ENCODE measurements at regions not wholly inside any gene's neighbourhood (a gene's known extent, or its start where the extent isn't known, plus 50 kb on each side); places are given as distances from the start of the nearest gene placed in this dataset.

DNA sequence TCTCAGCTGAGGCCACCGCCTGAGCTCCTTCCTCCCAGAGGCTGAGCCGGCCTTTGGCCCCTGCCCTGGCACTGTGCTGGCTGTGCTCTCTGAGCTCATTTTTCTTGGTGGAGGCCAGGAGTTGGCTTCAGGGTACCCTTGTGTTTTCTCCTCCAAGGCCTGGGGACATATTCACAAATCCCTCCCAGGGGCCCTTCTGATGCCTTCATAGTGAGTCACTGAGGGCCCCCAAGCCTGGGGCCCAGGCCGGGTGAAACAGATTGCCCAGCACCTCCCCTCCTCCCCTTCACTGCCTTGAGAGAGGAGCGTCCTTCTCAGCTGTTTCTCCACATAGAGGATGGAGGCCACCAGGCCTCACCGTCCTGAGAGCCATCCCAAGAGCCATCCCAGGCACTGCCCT, 105.8 kb downstream of the SIK1 start:
- no peak for DNase-seq (ENCODE audit: low read depth, low spot score)
- no peak overlapping the region for H3K27ac ChIP-seq

GRCh38 chr21:43320526-43320925, 106.4 kb downstream of the SIK1 start:
- no peak for DNase-seq (ENCODE audit: low read depth, low spot score)
- H3K27ac ChIP-seq, result no peak overlapping the region

- H3K27ac ChIP-seq, result peak overlapping the region; percentile 20
- DNase-seq (ENCODE audit: low read depth, low spot score), result no peak
Measured at GRCh38 chr21:43318841-43319781, 107.8 kb downstream of the SIK1 start.

- no peak overlapping the region for H3K27ac ChIP-seq
- no peak for DNase-seq (ENCODE audit: low read depth, low spot score)
Measured at GRCh38 chr21:43318368-43318767, 108.6 kb downstream of the SIK1 start.

DNA sequence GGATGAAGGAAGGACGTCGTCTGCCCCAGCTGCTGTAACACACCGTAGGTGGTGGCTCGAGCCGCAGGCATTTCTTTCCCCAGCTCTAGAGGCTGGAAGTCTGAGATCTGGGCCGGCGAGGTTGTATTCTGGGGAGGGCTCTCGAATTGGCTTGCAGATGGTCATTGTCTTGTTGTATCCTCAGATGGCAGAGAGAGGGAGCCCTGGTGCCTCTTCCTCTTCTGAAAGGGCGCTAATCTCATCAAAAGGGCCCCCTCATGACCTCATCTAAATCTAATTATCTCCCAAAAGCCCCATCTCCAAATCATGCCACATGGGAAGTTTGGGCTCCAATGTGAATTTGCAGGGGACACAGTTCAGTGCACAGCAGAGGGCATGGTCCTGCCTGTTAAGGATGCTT, 109.0 kb downstream of the SIK1 start:
- no peak overlapping the region for H3K27ac ChIP-seq
- DNase-seq (ENCODE audit: low read depth, low spot score), result no peak

DNA sequence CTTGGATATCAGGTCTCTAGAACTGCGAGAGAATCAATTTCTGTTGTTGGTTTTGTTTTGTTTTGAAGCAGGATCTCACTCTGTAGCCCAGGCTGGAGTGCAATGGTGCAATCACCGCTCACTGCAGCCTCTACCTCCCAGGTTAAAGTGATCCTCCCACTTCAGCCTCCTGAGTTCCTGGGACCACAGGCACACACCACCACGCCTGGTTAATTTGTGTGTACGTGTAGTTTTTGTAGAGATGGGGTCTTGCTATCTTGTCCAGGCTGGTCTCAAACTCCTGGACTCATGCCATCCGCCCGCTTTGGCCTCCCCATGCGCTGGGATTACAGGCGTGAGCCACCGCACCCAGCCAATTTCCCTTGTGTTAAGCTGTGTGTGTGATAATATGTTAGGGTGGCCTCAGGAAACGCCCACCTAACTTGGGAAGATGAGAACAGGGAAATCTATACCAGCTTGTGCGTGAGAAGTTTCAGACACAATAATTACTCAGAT, 109.6 kb downstream of the SIK1 start:
- no peak for DNase-seq (ENCODE audit: low read depth, low spot score)
- H3K27ac ChIP-seq, result no peak overlapping the region

GRCh38 chr21:43316156-43316845, 110.6 kb downstream of the SIK1 start:
- no peak for DNase-seq (ENCODE audit: low read depth, low spot score)
- no peak overlapping the region for H3K27ac ChIP-seq

DNA sequence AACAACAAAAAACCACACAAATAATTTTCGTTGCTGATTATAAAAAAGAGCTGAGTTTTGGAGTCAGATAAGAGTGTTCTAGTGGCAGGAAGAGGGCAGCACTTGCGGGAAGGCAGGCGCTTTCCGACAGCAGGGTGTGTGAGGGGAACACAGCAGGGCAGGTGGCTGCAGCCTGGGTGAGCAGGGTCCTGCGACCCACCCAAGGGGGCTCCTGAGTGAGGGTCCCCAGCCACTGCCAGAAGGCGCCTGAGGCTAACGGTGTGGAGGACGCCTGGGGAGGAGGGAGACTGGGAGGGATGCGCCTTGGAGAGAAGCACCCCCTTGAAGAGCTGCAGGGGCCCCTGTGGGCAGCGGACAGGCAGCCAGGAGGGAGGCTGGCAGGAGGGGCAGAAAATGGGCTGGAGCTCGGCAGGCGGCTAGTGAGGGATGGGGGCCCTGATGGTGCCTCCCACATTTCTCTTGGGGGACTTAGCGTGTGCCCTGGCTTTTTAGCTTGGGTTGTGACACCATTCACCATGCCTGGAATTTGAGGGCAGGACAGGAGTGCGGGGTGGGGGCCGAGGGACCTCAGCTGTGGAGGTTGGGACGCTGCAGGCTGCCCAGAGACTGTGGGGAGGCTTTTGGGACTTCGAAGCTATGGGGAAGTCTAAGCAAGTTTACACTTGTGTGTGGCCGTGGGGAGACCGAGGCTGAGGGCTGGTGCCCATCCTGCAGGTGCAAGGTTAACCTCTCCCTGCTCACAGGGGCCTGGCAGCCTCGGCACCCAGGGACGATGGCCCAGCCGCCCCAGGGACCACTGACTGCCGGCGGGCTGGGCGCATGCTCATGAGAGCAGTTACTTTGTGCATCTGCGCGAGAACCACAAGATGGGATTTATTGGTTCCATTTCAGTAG, 111.4 kb downstream of the SIK1 start:
- no peak for DNase-seq (ENCODE audit: low read depth, low spot score)

GRCh38 chr21:43313939-43314405, 113.0 kb downstream of the SIK1 start:
- DNase-seq (ENCODE audit: low read depth, low spot score), result no peak
- H3K27ac ChIP-seq, result no peak overlapping the region

More for the DNA sequence above, 111.4 kb downstream of the SIK1 start:
- no peak overlapping the region for H3K27ac ChIP-seq

- DNase-seq (ENCODE audit: low read depth, low spot score), result no peak
- H3K27ac ChIP-seq, result no peak overlapping the region
Measured at GRCh38 chr21:43313221-43313938, 113.6 kb downstream of the SIK1 start.

DNA sequence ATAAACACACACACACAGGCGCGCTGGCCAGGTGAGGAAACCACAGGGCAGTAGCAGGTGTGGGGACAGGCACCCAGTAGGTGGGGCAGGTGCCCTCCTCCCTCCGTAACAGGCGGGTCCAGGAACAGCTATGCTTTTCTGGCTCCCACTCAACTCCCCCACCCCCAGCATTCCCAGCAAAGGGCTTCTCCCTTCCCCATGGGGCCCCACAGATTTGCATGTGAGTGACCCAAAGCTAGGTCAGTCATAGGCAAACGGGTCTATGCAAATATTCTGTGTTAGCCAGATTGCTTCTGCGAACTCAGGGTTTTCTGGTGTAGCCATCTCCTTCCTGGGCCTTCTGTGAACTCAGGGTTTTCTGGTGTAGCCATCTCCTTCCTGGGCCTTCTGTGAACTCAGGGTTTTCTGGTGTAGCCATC, 114.2 kb downstream of the SIK1 start:
- no peak overlapping the region for H3K27ac ChIP-seq
- DNase-seq (ENCODE audit: low read depth, low spot score), result no peak

- H3K27ac ChIP-seq, result no peak overlapping the region
- DNase-seq (ENCODE audit: low read depth, low spot score), result no peak
Measured at GRCh38 chr21:43312011-43312410, 114.9 kb downstream of the SIK1 start.

GRCh38 chr21:43311301-43311817, 115.6 kb downstream of the SIK1 start:
- no peak overlapping the region for H3K27ac ChIP-seq
- no peak for DNase-seq (ENCODE audit: low read depth, low spot score)

DNA sequence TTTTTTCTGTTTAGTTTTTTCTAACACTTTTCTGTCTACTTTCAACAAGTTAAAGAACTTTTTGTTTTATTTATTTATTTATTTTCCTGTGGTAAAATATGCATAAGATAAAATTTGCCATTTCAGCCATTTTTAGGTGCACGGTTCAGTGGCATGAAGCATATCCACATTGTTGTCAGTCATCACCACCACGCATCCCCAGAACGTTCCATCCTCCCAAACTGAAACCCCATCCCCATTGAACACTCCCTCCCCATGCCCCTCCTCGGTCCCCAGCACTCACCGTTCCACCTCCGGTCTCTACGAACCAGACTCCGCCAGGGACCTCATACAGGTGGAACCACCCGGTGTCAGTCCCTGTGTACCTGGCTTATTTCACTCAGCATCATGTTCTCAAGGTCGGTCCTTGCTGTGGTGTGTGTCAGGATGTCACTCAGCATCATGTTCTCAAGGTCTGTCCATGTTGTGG, 118.1 kb downstream of the SIK1 start:
- H3K27ac ChIP-seq, result no peak overlapping the region
- DNase-seq (ENCODE audit: low read depth, low spot score), result no peak

GRCh38 chr21:43308101-43308814, 118.7 kb downstream of the SIK1 start:
- DNase-seq (ENCODE audit: low read depth, low spot score), result no peak

GRCh38 chr21:43307677-43308070, 119.3 kb downstream of the SIK1 start:
- peak overlapping the region; percentile 28 for H3K27ac ChIP-seq
- no peak for DNase-seq (ENCODE audit: low read depth, low spot score)

More at GRCh38 chr21:43308101-43308814, 118.7 kb downstream of the SIK1 start:
- H3K27ac ChIP-seq, result no peak overlapping the region

DNA sequence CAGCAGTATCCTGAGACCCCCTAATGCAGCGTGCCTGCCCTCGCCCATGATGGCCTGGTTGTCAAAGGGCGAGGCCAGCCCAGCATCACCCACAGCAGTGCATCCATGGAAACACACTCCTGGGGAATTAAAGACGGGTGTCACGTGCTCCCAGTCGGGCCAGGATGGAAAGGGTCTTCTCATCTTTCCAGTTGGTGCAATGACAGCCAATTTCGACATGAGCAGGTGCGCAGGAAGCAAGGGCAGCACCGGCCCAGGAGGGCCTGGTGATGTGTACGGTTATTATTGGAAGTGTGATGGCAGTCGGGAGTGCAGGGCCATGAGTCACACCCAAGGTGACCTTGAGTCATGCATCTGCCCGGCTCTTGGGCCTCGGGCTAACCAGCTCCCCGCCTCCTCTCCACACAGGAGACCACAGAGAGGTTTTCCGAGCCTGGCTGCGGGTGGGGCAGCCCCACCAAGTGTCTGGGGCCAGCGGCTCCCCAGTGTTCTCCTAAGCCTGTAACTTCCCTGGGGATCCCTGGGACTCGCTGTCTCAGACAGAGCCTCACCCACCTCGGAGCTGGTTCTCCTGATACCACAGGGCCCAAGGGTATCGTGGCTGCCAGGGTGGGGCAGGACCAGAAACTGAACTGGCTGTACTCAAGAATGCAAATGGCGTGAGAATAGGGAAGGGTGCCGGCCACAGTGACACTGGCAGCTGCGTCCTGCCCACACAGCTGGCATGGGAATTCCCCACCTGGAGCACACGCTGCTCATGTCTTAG, 119.8 kb downstream of the SIK1 start:
- DNase-seq (ENCODE audit: low read depth, low spot score), result no peak
- peak overlapping the region; percentile 28 for H3K27ac ChIP-seq

GRCh38 chr21:43306391-43306790, 120.5 kb downstream of the SIK1 start:
- H3K27ac ChIP-seq, result no peak overlapping the region
- no peak for DNase-seq (ENCODE audit: low read depth, low spot score)

Data from epithelial cell of prostate (primary cell).